Mesendoderm (in vitro differentiated cells): ENCODE measurements at regions not wholly inside any gene's neighbourhood (a gene's known extent, or its start where the extent isn't known, plus 50 kb on each side); places are given as distances from the start of the nearest gene placed in this dataset.

ENCODE experiments used
- DNase-seq: peaks from one replicate; pipeline ENCODE4 v3.0.0; 2013
- H2AK5ac ChIP-seq: 2 replicates; pipeline ENCODE4 v1.6.1; 2013; ENCODE audit warnings: low read length, inconsistent platforms
- H2BK120ac ChIP-seq: 2 replicates; pipeline ENCODE4 v1.6.1; 2013; ENCODE audit warnings: low read depth, mild to moderate bottlenecking, low read length, moderate library complexity, mixed read lengths
- H2BK15ac ChIP-seq: replicated peaks from 2 replicates; pipeline ENCODE4 v1.6.1; 2013; ENCODE audit warnings: low read depth, mild to moderate bottlenecking, moderate library complexity
- H2BK5ac ChIP-seq: 2 replicates; pipeline ENCODE4 v1.6.1; 2013; ENCODE audit warnings: low read length, inconsistent platforms
- H3K18ac ChIP-seq: 2 replicates; pipeline ENCODE4 v1.6.1; 2013; ENCODE audit warnings: mild to moderate bottlenecking, low read length, mixed read lengths
- H3K23ac ChIP-seq: one replicate; pipeline ENCODE4 v1.6.1; 2013; ENCODE audit warnings: low read length
- H3K27ac ChIP-seq: 2 replicates; pipeline ENCODE4 v1.5.1; 2013; ENCODE audit warnings: low read depth, mild to moderate bottlenecking, inconsistent platforms, low read length, moderate library complexity
- H3K27me3 ChIP-seq: 2 replicates; pipeline ENCODE4 v1.6.1; 2013; ENCODE audit warnings: low read length, control low read depth, mild to moderate bottlenecking, inconsistent platforms; ENCODE audit not compliant: insufficient read depth, poor library complexity
- H3K36me3 ChIP-seq: 2 replicates; pipeline ENCODE4 v1.6.1; 2013; ENCODE audit warnings: low read length, inconsistent platforms; ENCODE audit not compliant: control insufficient read depth, insufficient read depth
- H3K4ac ChIP-seq: one replicate; pipeline ENCODE4 v1.6.1; 2013; ENCODE audit warnings: low read depth, mild to moderate bottlenecking, low read length, moderate library complexity
- H3K4me1 ChIP-seq: 2 replicates; pipeline ENCODE4 v1.6.1; 2013; ENCODE audit warnings: low read depth, low read length, inconsistent platforms; ENCODE audit not compliant: control insufficient read depth
- H3K4me2 ChIP-seq: 2 replicates; pipeline ENCODE4 v1.6.1; 2013; ENCODE audit warnings: low read length
- H3K4me3 ChIP-seq: 2 replicates; pipeline ENCODE4 v1.5.1; 2013; ENCODE audit warnings: mild to moderate bottlenecking, low read length
- H3K56ac ChIP-seq: one replicate; pipeline ENCODE4 v1.6.1; 2013; ENCODE audit warnings: low read length
- H3K79me1 ChIP-seq: 2 replicates; pipeline ENCODE4 v1.6.1; 2013; ENCODE audit warnings: low read length, inconsistent platforms
- H3K79me2 ChIP-seq: 2 replicates; pipeline ENCODE4 v1.6.1; 2013; ENCODE audit warnings: mild to moderate bottlenecking, low read length; ENCODE audit not compliant: control insufficient read depth, insufficient read depth
- H3K9ac ChIP-seq: 2 replicates; pipeline ENCODE4 v1.6.1; 2013; ENCODE audit warnings: low read length, inconsistent platforms
- H4K5ac ChIP-seq: one replicate; pipeline ENCODE4 v1.6.1; 2013; ENCODE audit warnings: low read length
- H4K8ac ChIP-seq: one replicate; pipeline ENCODE4 v1.6.1; 2013; ENCODE audit warnings: low read depth, mild to moderate bottlenecking, control low read depth, low read length, moderate library complexity
- WGBS: extraction: QIAGEN DNeasy Blood & Tissue Kit; methylation state at CpG from one replicate; pipeline ENCODE4 v1.1.7; 2013; ENCODE audit warnings: low lambda C conversion rate, missing lambda C conversion rate; ENCODE audit not compliant: insufficient coverage; ENCODE audit errors: extremely low coverage; 5-methylcytosine and 5-hydroxymethylcytosine counted together

DNA sequence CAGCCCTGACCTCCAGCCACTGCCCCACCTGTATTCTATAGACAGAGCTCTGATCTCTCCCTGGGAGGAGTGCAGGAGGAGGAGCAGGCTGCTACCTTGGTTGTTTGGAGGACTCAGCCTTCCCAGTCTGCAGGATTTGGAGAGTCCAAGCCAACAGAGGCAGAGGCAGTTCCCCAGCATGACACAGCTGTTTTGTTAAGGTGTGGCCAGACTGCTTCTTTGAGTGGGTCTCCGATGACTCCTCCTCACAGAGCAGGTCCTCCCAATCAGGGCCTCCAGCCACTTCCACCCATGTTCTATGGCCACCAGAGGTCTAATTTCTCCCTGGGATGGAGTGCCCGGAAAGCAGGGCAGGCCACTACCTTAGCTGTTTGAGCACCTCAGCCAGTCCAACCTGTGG is 203.5 kb downstream of the HACE1 start:
- WGBS = no CpG with 5 or more reads among the region's 2 CpGs

DNA sequence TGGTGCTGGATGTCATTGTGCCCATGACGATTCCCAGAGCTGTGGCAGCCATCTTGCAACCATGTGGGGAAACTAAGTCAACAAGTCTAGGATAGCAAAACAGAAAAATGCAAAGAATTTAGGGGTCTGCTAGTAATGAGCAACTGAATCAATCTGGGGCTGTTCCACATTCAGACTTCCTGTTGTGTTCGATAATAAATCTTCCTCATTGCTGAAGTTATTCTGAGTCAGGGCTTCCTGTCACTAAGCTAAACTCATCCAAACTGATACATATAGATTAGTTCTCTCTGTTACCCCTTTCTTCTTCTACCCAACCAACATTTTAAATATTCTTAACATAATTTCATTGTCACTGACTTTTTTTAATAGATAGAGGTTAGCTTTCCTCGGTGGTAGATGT is 205.9 kb downstream of the HACE1 start:
- H4K8ac ChIP-seq = no peak overlapping the region
- no peak overlapping the region for H2AK5ac ChIP-seq
- H2BK5ac ChIP-seq = no peak overlapping the region
- H3K18ac ChIP-seq = no peak overlapping the region
- H3K4me3 ChIP-seq = no peak overlapping the region
- H3K23ac ChIP-seq = no peak overlapping the region
- H3K4ac ChIP-seq = no peak overlapping the region
- H3K27me3 ChIP-seq = no peaks in the 10 kb centered on the region
- H3K79me1 ChIP-seq = no peaks in the 10 kb centered on the region
- no peak overlapping the region for H3K9ac ChIP-seq
- no peak overlapping the region for H2BK15ac ChIP-seq
- no peaks in the 10 kb centered on the region for H3K4me1 ChIP-seq
- no peak overlapping the region for H2BK120ac ChIP-seq
- no peaks in the 10 kb centered on the region for H3K36me3 ChIP-seq
- H3K27ac ChIP-seq = no peak overlapping the region
- H3K4me2 ChIP-seq = no peak overlapping the region
- H4K5ac ChIP-seq = no peak overlapping the region
- no peak overlapping the region for H3K56ac ChIP-seq
- WGBS = no CpG with 5 or more reads among the region's 3 CpGs
- H3K79me2 ChIP-seq = no peaks in the 10 kb centered on the region
- DNase-seq = no peak

More for the DNA sequence above, 203.5 kb downstream of the HACE1 start:
- no peak overlapping the region for H3K4me2 ChIP-seq
- no peak overlapping the region for H3K4me3 ChIP-seq
- DNase-seq = no peak
- H2BK5ac ChIP-seq = no peak overlapping the region
- no peak overlapping the region for H3K56ac ChIP-seq
- H4K5ac ChIP-seq = no peak overlapping the region
- no peaks in the 10 kb centered on the region for H3K36me3 ChIP-seq
- H4K8ac ChIP-seq = no peak overlapping the region
- H2BK120ac ChIP-seq = no peak overlapping the region
- no peak overlapping the region for H3K4ac ChIP-seq
- no peaks in the 10 kb centered on the region for H3K4me1 ChIP-seq
- no peaks in the 10 kb centered on the region for H3K79me1 ChIP-seq
- no peaks in the 10 kb centered on the region for H3K27me3 ChIP-seq
- no peak overlapping the region for H3K27ac ChIP-seq
- H2AK5ac ChIP-seq = no peak overlapping the region
- H3K79me2 ChIP-seq = no peaks in the 10 kb centered on the region
- H3K18ac ChIP-seq = no peak overlapping the region
- H2BK15ac ChIP-seq = no peak overlapping the region
- H3K23ac ChIP-seq = no peak overlapping the region
- no peak overlapping the region for H3K9ac ChIP-seq

- no CpG with 5 or more reads among the region's 1 CpG for WGBS
- DNase-seq = no peak
- no peak overlapping the region for H2AK5ac ChIP-seq
- no peaks in the 10 kb centered on the region for H3K79me2 ChIP-seq
- no peak overlapping the region for H2BK5ac ChIP-seq
- no peak overlapping the region for H3K18ac ChIP-seq
- no peaks in the 10 kb centered on the region for H3K79me1 ChIP-seq
- no peaks in the 10 kb centered on the region for H3K4me1 ChIP-seq
- no peak overlapping the region for H3K27ac ChIP-seq
- no peak overlapping the region for H3K9ac ChIP-seq
- H3K23ac ChIP-seq = no peak overlapping the region
- H2BK120ac ChIP-seq = no peak overlapping the region
- no peak overlapping the region for H2BK15ac ChIP-seq
- no peak overlapping the region for H3K56ac ChIP-seq
- no peak overlapping the region for H3K4me2 ChIP-seq
- no peaks in the 10 kb centered on the region for H3K36me3 ChIP-seq
- H3K4ac ChIP-seq = no peak overlapping the region
- no peak overlapping the region for H3K4me3 ChIP-seq
- H4K5ac ChIP-seq = no peak overlapping the region
- H4K8ac ChIP-seq = no peak overlapping the region
- H3K27me3 ChIP-seq = no peaks in the 10 kb centered on the region
These were observed 211.4 kb downstream of the HACE1 start for GRCh38 chr6:104648347-104648746.

- H3K9ac ChIP-seq = no peak overlapping the region
- H3K18ac ChIP-seq = no peak overlapping the region
- no peak overlapping the region for H3K4me3 ChIP-seq
- H3K56ac ChIP-seq = no peak overlapping the region
- H4K8ac ChIP-seq = no peak overlapping the region
- H3K23ac ChIP-seq = no peak overlapping the region
- WGBS = no CpG with 5 or more reads among the region's 1 CpG
- no peak overlapping the region for H2BK15ac ChIP-seq
- H3K4ac ChIP-seq = no peak overlapping the region
- no peaks in the 10 kb centered on the region for H3K79me2 ChIP-seq
- H4K5ac ChIP-seq = no peak overlapping the region
- H3K4me2 ChIP-seq = no peak overlapping the region
- no peaks in the 10 kb centered on the region for H3K4me1 ChIP-seq
- no peak overlapping the region for H3K27ac ChIP-seq
- no peak overlapping the region for H2AK5ac ChIP-seq
- H3K27me3 ChIP-seq = no peaks in the 10 kb centered on the region
- no peaks in the 10 kb centered on the region for H3K36me3 ChIP-seq
- no peak overlapping the region for H2BK5ac ChIP-seq
- DNase-seq = no peak
- no peaks in the 10 kb centered on the region for H3K79me1 ChIP-seq
- H2BK120ac ChIP-seq = no peak overlapping the region
These were observed 214.9 kb downstream of the HACE1 start for GRCh38 chr6:104644848-104645247.

DNA sequence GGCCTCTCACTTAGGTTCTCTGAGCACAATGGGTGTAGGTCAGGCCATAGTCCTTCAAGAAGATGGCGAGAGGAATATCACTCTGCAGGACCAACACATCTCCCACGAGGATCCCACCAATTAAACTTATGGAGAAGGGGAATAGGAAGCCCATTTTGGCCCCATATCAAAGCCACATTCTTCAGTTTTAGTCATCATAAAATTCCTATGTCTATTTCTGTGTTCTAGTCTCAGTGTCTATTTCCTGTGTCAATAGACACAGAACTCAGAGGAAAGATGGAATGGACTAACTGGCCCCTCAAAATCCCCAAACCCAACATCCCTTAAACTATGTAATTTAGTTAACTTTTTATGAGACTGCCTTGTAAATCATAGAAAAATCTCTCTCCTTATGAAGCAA is 216.8 kb downstream of the HACE1 start:
- H3K18ac ChIP-seq = no peak overlapping the region
- H2BK5ac ChIP-seq = no peak overlapping the region
- H3K4me2 ChIP-seq = no peak overlapping the region
- no peak overlapping the region for H2AK5ac ChIP-seq
- H3K27me3 ChIP-seq = no peaks in the 10 kb centered on the region
- no peak overlapping the region for H4K8ac ChIP-seq
- H3K36me3 ChIP-seq = no peaks in the 10 kb centered on the region
- no peaks in the 10 kb centered on the region for H3K79me1 ChIP-seq
- H3K23ac ChIP-seq = no peak overlapping the region
- no peak for DNase-seq
- no peak overlapping the region for H2BK120ac ChIP-seq
- no peak overlapping the region for H3K9ac ChIP-seq
- no peak overlapping the region for H2BK15ac ChIP-seq
- no peak overlapping the region for H3K4ac ChIP-seq
- H4K5ac ChIP-seq = no peak overlapping the region
- H3K56ac ChIP-seq = no peak overlapping the region
- no peak overlapping the region for H3K4me3 ChIP-seq
- H3K79me2 ChIP-seq = no peaks in the 10 kb centered on the region
- H3K4me1 ChIP-seq = no peaks in the 10 kb centered on the region
- no CpG with 5 or more reads among the region's 2 CpGs for WGBS
- H3K27ac ChIP-seq = no peak overlapping the region

DNA sequence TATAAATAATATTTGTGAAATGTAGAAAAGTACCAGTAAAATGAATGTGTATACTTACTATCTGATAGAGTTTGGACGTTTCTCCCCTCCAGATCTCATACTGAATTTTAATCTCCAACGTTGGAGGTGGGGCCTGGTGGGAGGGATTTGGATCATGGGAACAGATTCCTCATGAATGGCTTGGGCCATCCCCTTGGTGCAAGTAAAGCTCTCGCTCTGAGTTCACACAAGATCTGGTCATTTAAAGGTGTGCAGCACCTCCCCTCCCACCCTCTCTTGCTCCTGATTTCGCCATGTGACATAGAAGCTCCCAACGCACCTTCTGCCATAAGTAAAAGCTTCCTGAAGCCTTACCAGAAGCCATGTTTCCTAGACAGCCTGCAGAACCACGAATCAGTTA is 219.0 kb downstream of the HACE1 start:
- DNase-seq = no peak
- no peak overlapping the region for H2BK120ac ChIP-seq
- no peak overlapping the region for H3K23ac ChIP-seq
- H4K5ac ChIP-seq = no peak overlapping the region
- H3K56ac ChIP-seq = no peak overlapping the region
- H2BK5ac ChIP-seq = no peak overlapping the region
- H3K18ac ChIP-seq = no peak overlapping the region
- H3K79me1 ChIP-seq = no peaks in the 10 kb centered on the region
- H3K4me2 ChIP-seq = no peak overlapping the region
- no peak overlapping the region for H3K27ac ChIP-seq
- no peaks in the 10 kb centered on the region for H3K27me3 ChIP-seq
- WGBS = no CpG with 5 or more reads among the region's 6 CpGs
- no peak overlapping the region for H3K4me3 ChIP-seq
- no peak overlapping the region for H2BK15ac ChIP-seq
- no peak overlapping the region for H2AK5ac ChIP-seq
- no peaks in the 10 kb centered on the region for H3K79me2 ChIP-seq
- H3K9ac ChIP-seq = no peak overlapping the region
- H3K4ac ChIP-seq = no peak overlapping the region
- H4K8ac ChIP-seq = no peak overlapping the region
- H3K36me3 ChIP-seq = no peaks in the 10 kb centered on the region
- no peaks in the 10 kb centered on the region for H3K4me1 ChIP-seq
